ENCODE measurements at regions not wholly inside any gene's neighbourhood (a gene's known extent, or its start where the extent isn't known, plus 50 kb on each side); places are given as distances from the start of the nearest gene placed in this dataset.

DNA sequence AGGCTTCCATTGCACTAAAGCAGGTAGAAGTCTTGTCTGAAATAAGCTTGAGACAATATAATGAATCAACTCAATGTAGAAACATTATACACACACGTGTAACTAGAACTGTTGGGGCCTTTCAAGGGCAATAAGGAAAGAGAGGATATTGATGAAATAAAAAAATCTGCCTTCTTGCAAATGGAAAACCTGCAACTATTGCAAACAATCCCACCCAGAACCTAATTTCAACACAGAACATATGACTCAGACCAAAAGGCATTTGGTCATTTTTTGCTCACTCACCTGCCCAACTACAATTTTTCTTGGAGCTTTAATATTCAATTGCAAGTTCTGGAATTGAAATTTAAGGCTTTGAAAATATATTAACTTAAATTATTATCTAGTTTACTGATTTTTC, 900.1 kb downstream of the TTLL7 start:
- Histone ChIP-seq H3K4me2 (ENCODE audit: insufficient read depth, low read length, poor library complexity, severe bottlenecking) (no peak overlapping the region), H3K9me3 (replicated peaks in 1 of 2; ENCODE audit: control insufficient read depth in 2 of 2, insufficient read depth in 1 of 2, low read depth in 1 of 2, low read length in 2 of 2) (no peaks in the 10 kb centered on the region), H2BK5ac (ENCODE audit: low read length) (no peak overlapping the region), H3K23ac (ENCODE audit: low read depth, low read length, poor library complexity) (no peak overlapping the region), H3K27me3 (ENCODE audit: control insufficient read depth in 3 of 3, insufficient read depth in 3 of 3, low read depth in 1 of 3, low read length in 3 of 3) (no peaks in the 10 kb centered on the region), H2BK120ac (ENCODE audit: low read depth, low read length) (no peak overlapping the region), H4K91ac (ENCODE audit: low read depth, low read length, poor library complexity) (no peak overlapping the region), H3K18ac (ENCODE audit: low read length) (no peak overlapping the region), H2BK15ac (ENCODE audit: low read length) (no peak overlapping the region), H3K4me3 (ENCODE audit: low read length in 2 of 2) (no peak overlapping the region), H3K79me1 (ENCODE audit: low read depth, low read length) (no peaks in the 10 kb centered on the region), H2BK12ac (ENCODE audit: low read length) (no peak overlapping the region), H2AK5ac (ENCODE audit: low read depth, low read length) (no peak overlapping the region), H3K4me1 (ENCODE audit: control insufficient read depth in 2 of 2, insufficient read depth in 1 of 2, low read depth in 1 of 2, low read length in 2 of 2) (peaks cover 3 to 4% of the 10 kb centered on the region in 2 donors), H3K27ac (replicated peaks; ENCODE audit: low read length) (no peak overlapping the region), H3K4ac (ENCODE audit: low read length) (no peak overlapping the region), H3K14ac (ENCODE audit: low read length) (no peak overlapping the region), H3K36me3 (replicated peaks in 1 of 2; ENCODE audit: control insufficient read depth in 2 of 2, insufficient read depth in 2 of 2, low read length in 2 of 2) (no peaks in the 10 kb centered on the region), H3K9ac (ENCODE audit: low read depth, low read length, poor library complexity) (no peak overlapping the region), H2AFZ (ENCODE audit: low read length) (no peak overlapping the region), H4K8ac (ENCODE audit: low read depth, low read length) (no peak overlapping the region)
- no peak for DNase-seq (ENCODE audit: low spot score)
- WGBS, 2 donors (ENCODE audit: extremely low coverage in 2 of 2, insufficient read length in 2 of 2, insufficient replicate concordance in 1 of 2): no CpG with 5 or more reads among the region's 1 CpG

DNA sequence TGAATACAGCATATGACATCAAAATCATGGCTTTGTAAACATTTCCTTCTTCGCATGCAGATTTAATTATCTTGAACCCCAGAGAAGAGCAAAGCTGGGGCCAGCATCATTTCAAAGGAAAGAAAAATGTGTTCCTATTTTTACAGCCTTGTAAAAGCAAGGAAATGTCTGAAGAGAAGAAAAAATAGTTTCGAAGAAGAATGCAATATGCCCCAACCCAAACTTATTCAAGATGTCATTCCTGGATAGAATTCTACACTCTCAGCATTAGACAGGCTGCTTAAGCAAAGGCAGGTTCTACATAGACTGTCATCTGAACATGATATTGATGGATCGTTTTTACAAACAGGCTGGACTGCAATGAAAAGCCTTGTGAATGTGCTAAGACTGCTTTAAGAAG, 900.8 kb downstream of the TTLL7 start:
- no peak overlapping the region for H3K27ac ChIP-seq (replicated peaks; ENCODE audit: low read length)
- no CpG with 5 or more reads among the region's 3 CpGs for WGBS, 2 donors (ENCODE audit: extremely low coverage in 2 of 2, insufficient read length in 2 of 2, insufficient replicate concordance in 1 of 2)

DNA sequence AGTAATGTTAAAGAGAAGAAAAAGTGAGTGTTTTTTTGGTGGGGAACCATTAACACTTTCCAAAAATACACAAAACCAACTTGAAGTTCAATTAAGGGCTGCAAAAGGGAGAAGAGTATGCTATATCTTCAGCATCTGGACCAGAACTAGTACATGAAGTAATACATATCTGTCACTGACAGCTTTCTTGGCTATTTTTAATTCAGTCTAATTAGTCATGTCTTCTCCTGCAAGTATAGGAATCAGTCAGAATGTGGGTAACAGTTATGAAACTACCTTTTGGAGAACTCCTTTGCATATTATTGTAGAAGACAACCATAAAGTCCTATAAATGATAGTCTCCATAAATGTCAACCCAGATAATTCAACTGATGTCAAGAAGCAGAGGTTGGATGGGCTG, 901.2 kb downstream of the TTLL7 start:
- Histone ChIP-seq H3K18ac (ENCODE audit: low read length) (no peak overlapping the region), H3K4me1 (ENCODE audit: control insufficient read depth in 2 of 2, insufficient read depth in 1 of 2, low read depth in 1 of 2, low read length in 2 of 2) (peaks cover 3 to 7% of the 10 kb centered on the region in 2 donors), H2BK5ac (ENCODE audit: low read length) (no peak overlapping the region), H3K4me3 (ENCODE audit: low read length in 2 of 2) (no peak overlapping the region), H4K8ac (ENCODE audit: low read depth, low read length) (no peak overlapping the region), H2BK120ac (ENCODE audit: low read depth, low read length) (no peak overlapping the region), H3K4ac (ENCODE audit: low read length) (no peak overlapping the region), H3K23ac (ENCODE audit: low read depth, low read length, poor library complexity) (no peak overlapping the region), H3K14ac (ENCODE audit: low read length) (no peak overlapping the region), H3K4me2 (ENCODE audit: insufficient read depth, low read length, poor library complexity, severe bottlenecking) (no peak overlapping the region), H4K91ac (ENCODE audit: low read depth, low read length, poor library complexity) (no peak overlapping the region), H3K9me3 (replicated peaks in 1 of 2; ENCODE audit: control insufficient read depth in 2 of 2, insufficient read depth in 1 of 2, low read depth in 1 of 2, low read length in 2 of 2) (no peaks in the 10 kb centered on the region), H2BK12ac (ENCODE audit: low read length) (no peak overlapping the region), H3K9ac (ENCODE audit: low read depth, low read length, poor library complexity) (no peak overlapping the region), H3K27ac (replicated peaks; ENCODE audit: low read length) (no peak overlapping the region), H3K79me1 (ENCODE audit: low read depth, low read length) (no peaks in the 10 kb centered on the region), H3K36me3 (replicated peaks in 1 of 2; ENCODE audit: control insufficient read depth in 2 of 2, insufficient read depth in 2 of 2, low read length in 2 of 2) (no peaks in the 10 kb centered on the region), H2AK5ac (ENCODE audit: low read depth, low read length) (no peak overlapping the region), H2AFZ (ENCODE audit: low read length) (no peak overlapping the region), H3K27me3 (ENCODE audit: control insufficient read depth in 3 of 3, insufficient read depth in 3 of 3, low read depth in 1 of 3, low read length in 3 of 3) (no peaks in the 10 kb centered on the region), H2BK15ac (ENCODE audit: low read length) (no peak overlapping the region)
- DNase-seq (ENCODE audit: low spot score): no peak

More for the DNA sequence above, 900.8 kb downstream of the TTLL7 start:
- Histone ChIP-seq H2AFZ (ENCODE audit: low read length) (no peak overlapping the region), H3K9ac (ENCODE audit: low read depth, low read length, poor library complexity) (no peak overlapping the region), H4K8ac (ENCODE audit: low read depth, low read length) (no peak overlapping the region), H3K9me3 (replicated peaks in 1 of 2; ENCODE audit: control insufficient read depth in 2 of 2, insufficient read depth in 1 of 2, low read depth in 1 of 2, low read length in 2 of 2) (no peaks in the 10 kb centered on the region), H4K91ac (ENCODE audit: low read depth, low read length, poor library complexity) (no peak overlapping the region), H3K4me1 (ENCODE audit: control insufficient read depth in 2 of 2, insufficient read depth in 1 of 2, low read depth in 1 of 2, low read length in 2 of 2) (peaks cover 4 to 7% of the 10 kb centered on the region in 2 donors), H3K4ac (ENCODE audit: low read length) (no peak overlapping the region), H3K79me1 (ENCODE audit: low read depth, low read length) (no peaks in the 10 kb centered on the region), H3K27me3 (ENCODE audit: control insufficient read depth in 3 of 3, insufficient read depth in 3 of 3, low read depth in 1 of 3, low read length in 3 of 3) (no peaks in the 10 kb centered on the region), H3K23ac (ENCODE audit: low read depth, low read length, poor library complexity) (no peak overlapping the region), H2AK5ac (ENCODE audit: low read depth, low read length) (no peak overlapping the region), H3K4me3 (ENCODE audit: low read length in 2 of 2) (no peak overlapping the region), H3K36me3 (replicated peaks in 1 of 2; ENCODE audit: control insufficient read depth in 2 of 2, insufficient read depth in 2 of 2, low read length in 2 of 2) (no peaks in the 10 kb centered on the region), H3K14ac (ENCODE audit: low read length) (no peak overlapping the region), H2BK12ac (ENCODE audit: low read length) (no peak overlapping the region), H3K18ac (ENCODE audit: low read length) (no peak overlapping the region), H3K4me2 (ENCODE audit: insufficient read depth, low read length, poor library complexity, severe bottlenecking) (no peak overlapping the region), H2BK120ac (ENCODE audit: low read depth, low read length) (no peak overlapping the region), H2BK15ac (ENCODE audit: low read length) (no peak overlapping the region), H2BK5ac (ENCODE audit: low read length) (no peak overlapping the region)
- no peak for DNase-seq (ENCODE audit: low spot score)

DNA sequence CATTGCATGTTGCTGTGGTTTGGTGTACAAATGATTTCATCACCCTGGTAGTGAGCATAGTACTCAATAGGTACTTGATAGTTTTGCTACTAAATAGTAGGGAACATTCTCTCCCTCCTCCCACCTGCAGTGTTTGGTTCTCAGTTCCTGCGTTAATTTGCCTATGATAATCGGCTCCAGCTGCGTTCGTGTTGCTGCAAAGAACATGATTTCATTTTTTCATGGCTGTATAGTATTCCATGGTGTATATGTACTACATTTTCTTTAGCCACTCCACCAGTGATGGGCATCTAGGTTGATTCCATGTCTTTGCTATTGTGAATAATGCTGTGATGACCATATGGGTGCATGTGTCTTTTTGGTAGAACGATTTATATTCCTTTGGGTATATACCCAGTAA, 903.4 kb downstream of the TTLL7 start:
- Histone ChIP-seq H4K91ac (ENCODE audit: low read depth, low read length, poor library complexity) (no peak overlapping the region), H3K36me3 (replicated peaks in 1 of 2; ENCODE audit: control insufficient read depth in 2 of 2, insufficient read depth in 2 of 2, low read length in 2 of 2) (no peaks in the 10 kb centered on the region), H3K27ac (replicated peaks; ENCODE audit: low read length) (no peak overlapping the region), H2BK5ac (ENCODE audit: low read length) (no peak overlapping the region), H3K79me1 (ENCODE audit: low read depth, low read length) (no peaks in the 10 kb centered on the region), H3K27me3 (ENCODE audit: control insufficient read depth in 3 of 3, insufficient read depth in 3 of 3, low read depth in 1 of 3, low read length in 3 of 3) (no peaks in the 10 kb centered on the region), H4K8ac (ENCODE audit: low read depth, low read length) (no peak overlapping the region), H2BK12ac (ENCODE audit: low read length) (no peak overlapping the region), H3K14ac (ENCODE audit: low read length) (no peak overlapping the region), H2AFZ (ENCODE audit: low read length) (no peak overlapping the region), H3K4me2 (ENCODE audit: insufficient read depth, low read length, poor library complexity, severe bottlenecking) (no peak overlapping the region), H3K4me1 (ENCODE audit: control insufficient read depth in 2 of 2, insufficient read depth in 1 of 2, low read depth in 1 of 2, low read length in 2 of 2) (peaks cover 3 to 7% of the 10 kb centered on the region in 2 donors), H3K18ac (ENCODE audit: low read length) (no peak overlapping the region), H2BK120ac (ENCODE audit: low read depth, low read length) (no peak overlapping the region), H3K4ac (ENCODE audit: low read length) (no peak overlapping the region), H2AK5ac (ENCODE audit: low read depth, low read length) (no peak overlapping the region), H3K9me3 (replicated peaks in 1 of 2; ENCODE audit: control insufficient read depth in 2 of 2, insufficient read depth in 1 of 2, low read depth in 1 of 2, low read length in 2 of 2) (no peaks in the 10 kb centered on the region), H2BK15ac (ENCODE audit: low read length) (no peak overlapping the region), H3K4me3 (ENCODE audit: low read length in 2 of 2) (no peak overlapping the region), H3K9ac (ENCODE audit: low read depth, low read length, poor library complexity) (no peak overlapping the region), H3K23ac (ENCODE audit: low read depth, low read length, poor library complexity) (no peak overlapping the region)
- DNase-seq (ENCODE audit: low spot score): no peak
- no CpG with 5 or more reads among the region's 5 CpGs for WGBS, 2 donors (ENCODE audit: extremely low coverage in 2 of 2, insufficient read length in 2 of 2, insufficient replicate concordance in 1 of 2)
